HEK293T (cell line): ENCODE measurements at regions not wholly inside any gene's neighbourhood (a gene's known extent, or its start where the extent isn't known, plus 50 kb on each side); places are given as distances from the start of the nearest gene placed in this dataset.

Experiments used
- ARNT ChIP-seq: fragments of 450-650 bp; IDR thresholded peaks from 2 replicates; pipeline ENCODE4 v1.6.1; 2017; ENCODE audit warnings: mild to moderate bottlenecking
- FOXA1 ChIP-seq: fragments of 450-650 bp; IDR thresholded peaks from 2 replicates; pipeline ENCODE4 v1.6.1; 2016; ENCODE audit warnings: mild to moderate bottlenecking
- FOXK2 ChIP-seq: fragments of 450-650 bp; IDR thresholded peaks from 2 replicates; pipeline ENCODE4 v1.6.1; 2016; ENCODE audit warnings: mild to moderate bottlenecking
- FOXM1 ChIP-seq: fragments of 450-650 bp; IDR thresholded peaks from 2 replicates; pipeline ENCODE4 v1.6.1; 2017; ENCODE audit warnings: mild to moderate bottlenecking, borderline replicate concordance
- HDGF ChIP-seq: fragments of 450-650 bp; IDR thresholded peaks from 2 replicates; pipeline ENCODE4 v1.6.1; 2017; ENCODE audit warnings: antibody characterized with exemption, borderline replicate concordance
- LEF1 ChIP-seq: fragments of 450-650 bp; IDR thresholded peaks from 2 replicates; pipeline ENCODE4 v1.6.1; 2017; ENCODE audit warnings: mild to moderate bottlenecking, borderline replicate concordance
- SP1 ChIP-seq: fragments of 450-650 bp; IDR thresholded peaks from 2 replicates; pipeline ENCODE4 v1.6.1; 2017
- SUZ12 ChIP-seq: fragments of 450-650 bp; IDR thresholded peaks from 2 replicates; pipeline ENCODE4 v1.6.1; 2016; ENCODE audit warnings: mild to moderate bottlenecking
- TF ChIP-seq, protein P1 (sequence below): fragments of 450-650 bp; IDR thresholded peaks from 2 replicates; pipeline ENCODE4 v1.6.1; 2016

- TF ChIP-seq SUZ12 (no peak), HDGF (no peak), ARNT (no peak), LEF1 (no peak), FOXK2 (no peak), FOXA1 (no peak), FOXM1 (no peak), SP1 (no peak)
- TF ChIP-seq, protein P1, sequence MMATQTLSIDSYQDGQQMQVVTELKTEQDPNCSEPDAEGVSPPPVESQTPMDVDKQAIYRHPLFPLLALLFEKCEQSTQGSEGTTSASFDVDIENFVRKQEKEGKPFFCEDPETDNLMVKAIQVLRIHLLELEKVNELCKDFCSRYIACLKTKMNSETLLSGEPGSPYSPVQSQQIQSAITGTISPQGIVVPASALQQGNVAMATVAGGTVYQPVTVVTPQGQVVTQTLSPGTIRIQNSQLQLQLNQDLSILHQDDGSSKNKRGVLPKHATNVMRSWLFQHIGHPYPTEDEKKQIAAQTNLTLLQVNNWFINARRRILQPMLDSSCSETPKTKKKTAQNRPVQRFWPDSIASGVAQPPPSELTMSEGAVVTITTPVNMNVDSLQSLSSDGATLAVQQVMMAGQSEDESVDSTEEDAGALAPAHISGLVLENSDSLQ, result no peak
Observed at GRCh38 chr3:473033-473800, 276.7 kb downstream of the CHL1 start.
